Natural killer cell (primary cell): ENCODE measurements at regions not wholly inside any gene's neighbourhood (a gene's known extent, or its start where the extent isn't known, plus 50 kb on each side); places are given as distances from the start of the nearest gene placed in this dataset.

Source experiments
- ATAC-seq, 3 donors: fragments of 150-1000 bp in 2 of 3; fragments of 200-7000 bp in 1 of 3; cut with Tn5 transposase; 1 replicate in 1 of 3; 2 replicates in 2 of 3; pipeline ENCODE4 v1.10.0; 2021; ENCODE audit warnings: mild to moderate bottlenecking in 2 of 3, moderate library complexity in 2 of 3
- DNase-seq, 2 donors: peaks; one replicate each; pipeline versions ENCODE4 v3.0.0 to v3.0.0-alpha.2; 2013 to 2021; ENCODE audit warnings: mixed read lengths in 1 of 2
- H3K27ac ChIP-seq: one replicate; pipeline ENCODE4 v1.5.1; 2013; ENCODE audit warnings: mild to moderate bottlenecking, low read length
- H3K27me3 ChIP-seq: one replicate; pipeline ENCODE4 v1.6.1; 2013; ENCODE audit warnings: low read length; ENCODE audit not compliant: control insufficient read depth, insufficient read depth
- H3K36me3 ChIP-seq: one replicate; pipeline ENCODE4 v1.6.1; 2013; ENCODE audit warnings: low read length; ENCODE audit not compliant: control insufficient read depth, insufficient read depth
- H3K4me1 ChIP-seq: one replicate; pipeline ENCODE4 v1.6.1; 2013; ENCODE audit warnings: low read length; ENCODE audit not compliant: control insufficient read depth, insufficient read depth
- H3K4me3 ChIP-seq: one replicate; pipeline ENCODE4 v1.5.1; 2013; ENCODE audit warnings: low read length
- H3K9me3 ChIP-seq: one replicate; pipeline ENCODE4 v1.6.1; 2013; ENCODE audit warnings: low read length; ENCODE audit not compliant: control insufficient read depth, insufficient read depth
- H3K27ac Mint-ChIP-seq, 2 donors: one replicate each; pipeline ENCODE4 v1.8.0; 2022; ENCODE audit warnings: mild to moderate bottlenecking in 2 of 2, mixed read lengths in 2 of 2, moderate library complexity in 1 of 2
- H3K27me3 Mint-ChIP-seq, 2 donors: one replicate each; pipeline ENCODE4 v1.8.0; 2022; ENCODE audit warnings: low read depth in 2 of 2, mixed read lengths in 2 of 2
- H3K36me3 Mint-ChIP-seq: one replicate; pipeline ENCODE4 v1.8.0; 2022; ENCODE audit warnings: mixed read lengths
- H3K4me1 Mint-ChIP-seq, 2 donors: one replicate each; pipeline ENCODE4 v1.8.0; 2022; ENCODE audit warnings: mixed read lengths in 2 of 2
- H3K4me3 Mint-ChIP-seq: one replicate; pipeline ENCODE4 v1.8.0; 2022; ENCODE audit warnings: mild to moderate bottlenecking, moderate library complexity, mixed read lengths
- H3K9me3 Mint-ChIP-seq, 2 donors: one replicate each; pipeline ENCODE4 v1.8.0; 2022; ENCODE audit warnings: mixed read lengths in 2 of 2
- CTCF ChIP-seq: fragments of 200-600 bp; IDR thresholded peaks from one replicate; pipeline ENCODE4 v1.8.0; 2022; ENCODE audit warnings: antibody characterized with exemption
- whole genome bisulfite sequencing: methylation state at CpG from one replicate; pipeline ENCODE4 v1.1.7; 2013; ENCODE audit warnings: missing lambda C conversion rate; ENCODE audit not compliant: insufficient coverage; 5-methylcytosine and 5-hydroxymethylcytosine counted together
- intact Hi-C: fragments of 100-400 bp; cut with micrococcal nuclease; formaldehyde crosslinking; loops from one replicate; pipeline ENCODE4 v1.14.2; 2022

- no peaks in the 10 kb centered on the region for H3K4me1 Mint-ChIP-seq
- 70% methylated on average over 1 of the region's 1 CpG for WGBS
- H3K36me3 Mint-ChIP-seq: no peaks in the 10 kb centered on the region
- H3K27ac ChIP-seq: no peak overlapping the region
- no peaks in the 10 kb centered on the region for H3K27me3 Mint-ChIP-seq
- H3K27ac Mint-ChIP-seq: no peak overlapping the region
- peaks cover 2% of the 10 kb centered on the region in 2 donors for H3K9me3 Mint-ChIP-seq
- no peaks in the 10 kb centered on the region for H3K27me3 ChIP-seq
- intact Hi-C loops: no loop called here
- TF ChIP-seq CTCF: no peak
- no peak overlapping the region for H3K4me3 Mint-ChIP-seq
- H3K4me1 ChIP-seq: no peaks in the 10 kb centered on the region
- ATAC-seq (no peak), DNase-seq (no peak)
- H3K9me3 ChIP-seq: no peaks in the 10 kb centered on the region
- no peak overlapping the region for H3K4me3 ChIP-seq
- no peaks in the 10 kb centered on the region for H3K36me3 ChIP-seq
Measured at GRCh38 chr2:156753766-156754165, 317.6 kb downstream of the GPD2 start.

GRCh38 chr2:156756516-156756915 lies 320.3 kb downstream of the GPD2 start:
- Histone ChIP-seq H3K36me3 (no peaks in the 10 kb centered on the region), H3K27me3 (no peaks in the 10 kb centered on the region), H3K9me3 (no peaks in the 10 kb centered on the region), H3K27ac (no peak overlapping the region), H3K4me1 (no peaks in the 10 kb centered on the region), H3K4me3 (no peak overlapping the region)
- ATAC-seq (no peak), DNase-seq (no peak)
- Mint-ChIP-seq H3K36me3 (no peaks in the 10 kb centered on the region), H3K27ac (no peak overlapping the region), H3K27me3 (no peaks in the 10 kb centered on the region), H3K9me3 (peaks cover 2% of the 10 kb centered on the region in 2 donors), H3K4me3 (no peak overlapping the region), H3K4me1 (no peaks in the 10 kb centered on the region)
- no peak for TF ChIP-seq CTCF
- intact Hi-C loops: no loop called here

- Mint-ChIP-seq H3K27ac (no peak overlapping the region), H3K36me3 (no peaks in the 10 kb centered on the region), H3K4me3 (no peak overlapping the region), H3K4me1 (no peaks in the 10 kb centered on the region), H3K9me3 (peaks cover 4 to 5% of the 10 kb centered on the region in 2 donors), H3K27me3 (no peaks in the 10 kb centered on the region)
- no peak overlapping the region for H3K27ac ChIP-seq
- TF ChIP-seq CTCF: no peak
- DNase-seq (no peak), ATAC-seq (no peak)
- H3K4me1 ChIP-seq: no peaks in the 10 kb centered on the region
- no peaks in the 10 kb centered on the region for H3K27me3 ChIP-seq
- intact Hi-C loops: no loop called here
- WGBS: 94% methylated on average over 2 of the region's 2 CpGs
- no peak overlapping the region for H3K4me3 ChIP-seq
- no peaks in the 10 kb centered on the region for H3K36me3 ChIP-seq
- no peaks in the 10 kb centered on the region for H3K9me3 ChIP-seq
Measured at GRCh38 chr2:156763174-156763573, 327.0 kb downstream of the GPD2 start.

- DNase-seq: no peak
- H3K4me3 ChIP-seq: no peak overlapping the region
- no peaks in the 10 kb centered on the region for H3K4me1 ChIP-seq
- H3K9me3 ChIP-seq: no peaks in the 10 kb centered on the region
- 43% methylated on average over 2 of the region's 2 CpGs for WGBS
- no peak overlapping the region for H3K27ac Mint-ChIP-seq
- H3K36me3 Mint-ChIP-seq: no peaks in the 10 kb centered on the region
- no peaks in the 10 kb centered on the region for H3K27me3 ChIP-seq
- ATAC-seq: no peak
- H3K4me3 Mint-ChIP-seq: no peak overlapping the region
- TF ChIP-seq CTCF: no peak
- H3K27me3 Mint-ChIP-seq: no peaks in the 10 kb centered on the region
- no peak overlapping the region for H3K27ac ChIP-seq
- no peaks in the 10 kb centered on the region for H3K36me3 ChIP-seq
- peaks cover 8 to 10% of the 10 kb centered on the region in 2 donors for H3K9me3 Mint-ChIP-seq
- H3K4me1 Mint-ChIP-seq: no peaks in the 10 kb centered on the region
- intact Hi-C loops: no loop called here
Measured at GRCh38 chr2:156765043-156765442, 328.9 kb downstream of the GPD2 start.
